Ascending aorta (tissue), 2 donors: ENCODE measurements at regions not wholly inside any gene's neighbourhood (a gene's known extent, or its start where the extent isn't known, plus 50 kb on each side); places are given as distances from the start of the nearest gene placed in this dataset.
"Not testable (repeated sequence)": the region's sequence is repeated elsewhere in the genome, so short reads cannot be mapped to it uniquely, and the experiment has no call there.

ENCODE experiments used
- DNase-seq, 2 donors: peaks; one replicate each; pipeline ENCODE4 v3.0.0-alpha.2; 2019; ENCODE audit warnings: low spot score in 2 of 2
- H3K27ac ChIP-seq, 2 donors: fragments of 200-600 bp; sonication (generic); one replicate each; pipeline ENCODE4 v1.5.1; 2016 to 2017; ENCODE audit warnings: mild to moderate bottlenecking in 1 of 2
- H3K27me3 ChIP-seq: fragments of 200-600 bp; sonication (generic); one replicate; pipeline ENCODE4 v1.5.1; 2017
- H3K36me3 ChIP-seq, 2 donors: fragments of 200-600 bp; sonication (generic); one replicate each; pipeline ENCODE4 v1.5.1; 2016
- H3K4me1 ChIP-seq, 2 donors: fragments of 200-600 bp; sonication (generic); one replicate each; pipeline ENCODE4 v1.5.1; 2016 to 2017; ENCODE audit warnings: mild to moderate bottlenecking in 1 of 2
- H3K4me3 ChIP-seq, 2 donors: fragments of 200-600 bp; sonication (generic); one replicate each; pipeline ENCODE4 v1.5.1; 2016 to 2017; ENCODE audit warnings: mild to moderate bottlenecking in 1 of 2
- H3K9me3 ChIP-seq, 2 donors: fragments of 200-600 bp; sonication (generic); one replicate each; pipeline ENCODE4 v1.5.1; 2016
- CTCF ChIP-seq, 3 experiments: fragments of 200-600 bp in 2 of 3; fragments of 450-650 bp in 1 of 3; sonication (generic) in 2 of 3; IDR thresholded peaks; one replicate each; pipeline ENCODE4 v1.5.1; 2016 to 2019; ENCODE audit warnings: antibody characterized with exemption in 3 of 3, mild to moderate bottlenecking in 1 of 3, moderate library complexity in 1 of 3
- intact Hi-C: fragments of 100-400 bp; cut with DNase I; formaldehyde crosslinking; loops from one replicate; pipeline ENCODE4 v1.15.1; 2023

DNA sequence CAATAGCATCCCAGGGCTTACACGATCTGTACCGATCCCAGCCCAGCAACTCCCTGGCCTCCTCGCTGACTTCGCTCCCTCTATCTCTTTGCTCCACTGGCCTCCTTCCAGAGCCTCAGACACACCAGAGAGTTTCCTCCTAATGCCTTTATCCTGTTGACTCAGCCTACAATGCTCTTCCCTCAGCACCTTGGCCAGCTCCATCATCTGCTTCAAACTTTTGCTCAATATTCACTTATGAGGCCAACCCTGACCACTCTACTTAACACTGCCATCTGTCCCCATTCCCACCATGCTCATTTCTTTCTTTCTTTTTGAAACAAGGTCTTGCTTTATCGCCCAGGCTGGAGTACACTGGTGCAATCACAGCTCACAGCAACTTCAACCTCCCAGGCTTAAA lies 180.9 kb downstream of the CEP170 start:
- H3K9me3 ChIP-seq, H3K36me3 ChIP-seq, H3K4me1 ChIP-seq, intact Hi-C loops, H3K4me3 ChIP-seq, DNase-seq, H3K27me3 ChIP-seq, H3K27ac ChIP-seq: not testable (repeated sequence)

DNA sequence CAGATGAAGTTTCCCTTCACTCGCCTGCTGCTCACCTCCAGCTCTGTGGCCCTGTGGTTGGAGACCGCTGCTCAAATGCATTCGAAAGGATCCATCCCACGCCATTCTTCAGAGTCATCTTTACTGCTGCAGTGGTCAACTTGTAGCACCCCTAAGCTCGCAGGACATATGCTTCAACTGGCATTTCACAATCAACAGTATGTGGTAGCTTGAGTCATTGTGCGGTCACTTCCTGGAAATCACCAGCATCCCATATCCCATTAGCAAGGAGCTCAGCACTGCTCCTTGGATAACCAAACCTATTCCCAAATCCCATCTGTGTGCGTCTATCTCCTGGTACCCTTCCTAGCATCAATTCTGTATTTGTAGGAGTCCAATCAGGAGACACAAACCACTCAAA lies 188.0 kb downstream of the CEP170 start:
- intact Hi-C loops, H3K36me3 ChIP-seq, H3K4me1 ChIP-seq, DNase-seq, H3K27ac ChIP-seq, H3K27me3 ChIP-seq, H3K4me3 ChIP-seq, H3K9me3 ChIP-seq: not testable (repeated sequence)

DNA sequence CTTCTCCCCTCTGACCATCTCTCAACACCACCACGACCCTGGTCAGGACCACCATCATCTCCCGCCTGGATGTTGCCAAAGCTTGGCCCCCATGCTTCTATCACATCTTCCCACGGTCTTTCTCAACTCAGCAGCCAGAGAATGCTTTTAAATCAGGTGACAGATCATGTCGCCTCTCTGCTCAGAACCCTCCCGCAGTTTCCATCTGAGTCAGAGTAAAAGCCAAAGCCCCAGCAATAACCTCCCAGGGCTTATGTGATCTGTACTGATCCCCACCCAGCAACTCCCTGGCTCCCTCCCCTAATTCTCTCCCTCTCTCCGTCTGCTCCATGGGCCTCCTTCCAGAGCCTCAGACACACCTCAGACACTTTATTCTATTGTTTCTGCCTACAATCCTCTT lies 193.1 kb downstream of the CEP170 start:
- H3K9me3 ChIP-seq, intact Hi-C loops: not testable (repeated sequence)

DNA sequence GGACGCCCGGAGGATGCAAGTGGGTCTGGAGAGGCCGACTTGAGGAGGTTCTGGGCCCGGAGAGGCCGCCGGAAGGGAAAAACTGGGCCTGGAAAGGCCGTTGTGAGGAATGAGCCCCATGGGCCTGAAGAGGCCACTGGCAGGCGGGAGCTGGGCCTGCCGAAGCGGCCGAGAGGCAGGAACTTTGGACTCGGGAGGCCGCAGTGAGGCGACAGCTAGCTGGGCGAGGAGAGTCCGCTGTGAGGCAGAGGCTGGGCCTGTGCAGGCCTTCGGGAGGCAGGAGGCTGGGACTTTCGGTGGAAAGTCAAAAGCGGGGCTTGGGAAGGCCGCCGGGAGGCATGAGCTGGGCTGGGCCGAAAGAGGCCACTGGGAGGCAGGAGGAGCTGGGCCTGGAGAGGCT lies 199.6 kb downstream of the CEP170 start:
- H3K4me1 ChIP-seq, intact Hi-C loops, DNase-seq: not testable (repeated sequence)

More for the DNA sequence above, 193.1 kb downstream of the CEP170 start:
- DNase-seq, H3K27ac ChIP-seq, H3K4me3 ChIP-seq, H3K4me1 ChIP-seq, H3K36me3 ChIP-seq, H3K27me3 ChIP-seq: not testable (repeated sequence)

DNA sequence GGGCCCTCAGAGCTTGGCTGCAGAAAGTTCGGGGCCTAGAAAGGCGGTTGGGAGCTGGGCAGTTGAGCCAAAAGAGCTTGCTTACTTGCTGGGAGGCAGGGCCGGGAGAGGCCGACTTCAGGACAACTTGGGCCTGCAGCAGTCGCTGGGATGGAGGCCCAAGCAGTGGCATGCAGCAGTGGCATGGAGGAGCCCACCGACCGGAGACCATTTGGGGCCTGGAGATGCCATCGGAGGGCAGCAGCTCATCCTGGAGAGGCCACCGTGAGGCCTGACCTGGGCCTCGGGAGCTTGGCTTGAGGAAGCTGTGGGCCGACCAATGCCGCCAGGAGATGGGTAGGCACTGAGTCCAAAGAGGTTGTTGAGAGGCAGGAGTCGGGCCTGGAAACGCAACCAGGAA lies 200.0 kb downstream of the CEP170 start:
- H3K4me3 ChIP-seq, DNase-seq, H3K36me3 ChIP-seq, H3K27ac ChIP-seq, H3K27me3 ChIP-seq, H3K9me3 ChIP-seq, intact Hi-C loops, H3K4me1 ChIP-seq: not testable (repeated sequence)

More for the DNA sequence above, 199.6 kb downstream of the CEP170 start:
- H3K36me3 ChIP-seq, H3K27ac ChIP-seq, H3K4me3 ChIP-seq, H3K9me3 ChIP-seq, H3K27me3 ChIP-seq: not testable (repeated sequence)

- H3K27ac ChIP-seq, H3K9me3 ChIP-seq, H3K36me3 ChIP-seq, H3K4me1 ChIP-seq, H3K27me3 ChIP-seq, DNase-seq, H3K4me3 ChIP-seq, intact Hi-C loops: not testable (repeated sequence)
Observed at GRCh38 chr1:243054681-243055080, 200.4 kb downstream of the CEP170 start.

DNA sequence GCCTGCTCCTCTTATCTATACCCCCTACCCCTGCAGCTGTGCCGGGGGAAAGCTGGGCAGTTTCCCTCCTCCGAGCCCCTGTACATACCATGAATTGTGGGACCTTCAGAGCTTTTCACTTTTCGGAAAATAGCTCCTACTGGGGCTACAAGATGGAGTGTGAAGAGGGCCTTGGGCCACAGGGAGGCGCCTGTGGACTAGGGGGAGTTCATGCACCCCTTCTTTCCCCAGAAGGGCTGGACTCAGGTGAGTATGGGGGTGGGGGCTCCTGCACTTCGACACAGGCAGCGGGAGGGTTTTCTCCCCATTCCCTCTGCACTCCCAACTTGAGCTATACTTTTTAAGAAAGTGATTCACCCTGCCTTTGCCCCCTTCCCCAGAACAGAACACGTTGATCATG lies 202.0 kb downstream of the CEP170 start:
- intact Hi-C loops, DNase-seq: not testable (repeated sequence)

GRCh38 chr1:243050613-243051012 lies 204.5 kb downstream of the CEP170 start:
- H3K27me3 ChIP-seq, intact Hi-C loops, H3K4me1 ChIP-seq, H3K27ac ChIP-seq, H3K36me3 ChIP-seq, H3K9me3 ChIP-seq, H3K4me3 ChIP-seq, DNase-seq: not testable (repeated sequence)

More for the DNA sequence above, 202.0 kb downstream of the CEP170 start:
- H3K9me3 ChIP-seq, H3K27me3 ChIP-seq, H3K4me1 ChIP-seq, H3K36me3 ChIP-seq, H3K4me3 ChIP-seq, H3K27ac ChIP-seq: not testable (repeated sequence)

DNA sequence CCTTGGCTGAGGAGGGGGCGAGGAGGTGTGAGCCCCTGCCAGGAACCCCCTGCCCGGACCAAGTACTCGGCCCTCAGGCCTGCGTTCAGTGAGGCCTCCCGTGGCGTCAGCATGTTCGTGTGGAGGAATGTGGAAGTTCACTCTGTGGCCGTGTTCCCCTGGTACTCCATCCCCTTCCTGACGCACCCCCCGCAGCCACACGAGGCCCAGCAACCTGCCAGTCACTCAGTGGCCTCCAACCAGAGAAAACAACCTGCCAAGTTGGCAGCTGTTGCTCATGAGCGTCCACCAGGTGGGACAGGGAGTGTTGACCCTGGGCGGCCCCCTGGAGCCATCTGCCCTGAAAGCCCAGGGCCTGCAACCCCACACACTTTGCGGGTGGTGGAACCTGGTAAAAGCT lies 205.4 kb downstream of the CEP170 start:
- H3K4me3 ChIP-seq, intact Hi-C loops, H3K27me3 ChIP-seq, H3K36me3 ChIP-seq, H3K9me3 ChIP-seq, DNase-seq, H3K4me1 ChIP-seq, H3K27ac ChIP-seq: not testable (repeated sequence)

GRCh38 chr1:243021365-243021764 lies 233.7 kb downstream of the CEP170 start:
- H3K36me3 ChIP-seq, DNase-seq, H3K9me3 ChIP-seq, H3K27me3 ChIP-seq, H3K4me1 ChIP-seq, intact Hi-C loops, H3K27ac ChIP-seq, H3K4me3 ChIP-seq: not testable (repeated sequence)
- TF ChIP-seq CTCF (IDR thresholded peaks at IDR 0.05), result peak in 1 of 3 experiments; percentile 6

DNA sequence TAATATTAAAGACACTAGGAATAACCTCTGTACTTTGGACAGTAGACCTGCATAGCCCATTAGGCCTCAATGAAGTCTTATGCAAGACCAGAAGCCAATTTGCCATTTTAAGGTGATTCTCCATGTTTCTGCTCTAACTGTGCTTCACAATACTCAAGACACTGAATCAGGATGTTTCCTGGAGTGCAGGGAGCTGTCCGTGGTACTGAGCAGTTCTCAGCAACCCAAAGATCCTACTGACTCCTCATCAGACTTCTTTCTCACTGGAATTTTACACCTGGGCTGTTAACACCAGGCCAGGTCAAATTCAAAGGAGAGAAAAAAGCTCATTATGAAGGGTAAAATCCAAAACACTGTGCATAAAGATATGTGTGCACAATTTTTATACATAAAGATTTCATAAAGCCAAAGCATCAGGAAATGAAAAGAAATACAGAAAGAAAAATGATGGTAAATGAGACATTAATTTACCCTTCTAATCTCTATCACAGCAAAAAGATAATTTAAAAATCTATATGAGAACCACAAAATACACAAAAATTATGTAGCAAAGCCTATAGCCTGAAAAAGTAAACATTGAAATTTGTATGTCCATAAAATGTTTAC lies 235.9 kb downstream of the CEP170 start:
- H3K4me1 ChIP-seq, H3K27me3 ChIP-seq, H3K36me3 ChIP-seq, H3K4me3 ChIP-seq, H3K9me3 ChIP-seq, H3K27ac ChIP-seq, intact Hi-C loops: not testable (repeated sequence)
- peak in 1 of 2 donors; percentile 70 for DNase-seq

DNA sequence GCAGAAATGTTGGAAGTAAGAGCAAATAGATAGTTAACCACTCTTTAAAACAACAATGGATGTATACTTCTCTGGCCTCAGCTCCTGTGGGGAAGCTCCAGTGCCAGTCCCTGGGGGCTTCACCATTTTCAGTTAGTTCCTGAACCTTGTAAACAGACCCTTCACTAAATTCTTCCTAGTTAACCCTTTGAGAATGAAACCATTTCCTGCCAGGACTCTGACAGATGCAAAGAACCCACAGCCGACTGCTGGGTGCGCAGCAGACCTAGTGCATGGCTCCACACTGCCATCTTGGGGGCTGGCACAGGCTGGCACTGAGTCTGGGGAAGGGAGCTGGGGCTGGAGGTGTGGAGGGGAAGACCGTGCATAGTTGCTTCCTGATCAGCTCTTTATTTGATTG lies 244.4 kb downstream of the CEP170 start:
- DNase-seq, H3K27me3 ChIP-seq, H3K4me3 ChIP-seq, H3K36me3 ChIP-seq, H3K9me3 ChIP-seq, H3K4me1 ChIP-seq, intact Hi-C loops, H3K27ac ChIP-seq: not testable (repeated sequence)

DNA sequence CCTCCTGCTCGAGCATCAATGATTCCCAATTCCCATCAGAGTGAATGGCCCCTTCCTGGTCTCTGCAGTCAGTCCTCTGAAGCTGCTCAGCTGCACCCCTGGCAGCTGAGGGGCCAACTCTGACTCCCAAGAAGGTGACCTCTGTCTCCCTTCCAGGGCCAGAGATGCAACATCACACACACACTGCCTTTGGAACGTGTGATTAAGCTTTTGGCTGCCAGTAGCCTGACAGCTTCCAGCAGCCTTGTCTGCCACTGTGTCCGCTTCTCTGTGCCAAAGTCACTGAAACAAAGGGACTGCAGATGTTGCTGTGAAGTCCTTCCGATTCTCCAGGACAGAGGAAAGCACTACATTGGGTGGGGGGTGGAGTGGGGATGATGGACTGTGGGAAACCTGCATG lies 254.1 kb downstream of the CEP170 start:
- H3K27ac ChIP-seq, H3K4me3 ChIP-seq, H3K27me3 ChIP-seq, intact Hi-C loops, H3K4me1 ChIP-seq, H3K9me3 ChIP-seq, H3K36me3 ChIP-seq: not testable (repeated sequence)
- peak in 1 of 2 donors; percentile 64 for DNase-seq

DNA sequence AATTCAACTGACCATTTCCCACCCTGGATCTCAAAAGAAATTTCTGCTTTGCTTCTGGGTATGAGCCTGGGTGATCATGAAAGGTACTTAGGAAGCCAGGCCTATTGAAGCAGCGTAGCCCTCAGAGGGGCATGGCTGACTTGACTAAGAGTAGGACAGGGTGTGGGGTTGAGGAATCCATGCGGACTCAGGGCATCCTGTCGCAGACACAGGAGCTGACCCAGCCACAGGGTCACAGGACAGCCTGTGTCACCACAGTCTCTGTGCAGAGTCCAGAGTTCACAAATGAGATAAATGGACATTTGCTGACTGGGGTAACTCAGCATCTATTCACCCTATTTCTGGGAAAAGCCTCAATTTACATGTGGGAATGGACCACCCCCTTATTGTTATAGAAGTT lies 262.3 kb downstream of the CEP170 start:
- H3K27me3 ChIP-seq, intact Hi-C loops, H3K36me3 ChIP-seq, DNase-seq, H3K4me3 ChIP-seq, H3K9me3 ChIP-seq, H3K27ac ChIP-seq, H3K4me1 ChIP-seq: not testable (repeated sequence)
